Muscle layer of colon (tissue), 2 donors: ENCODE measurements at regions not wholly inside any gene's neighbourhood (a gene's known extent, or its start where the extent isn't known, plus 50 kb on each side); places are given as distances from the start of the nearest gene placed in this dataset.

Experiments used
- H3K27ac ChIP-seq: one replicate; pipeline ENCODE4 v1.7.0; 2013; ENCODE audit warnings: low read depth, mild to moderate bottlenecking, low read length, moderate library complexity
- H3K27me3 ChIP-seq, 2 donors: one replicate each; pipeline ENCODE4 v1.7.0; 2013; ENCODE audit warnings: low read length in 2 of 2, mild to moderate bottlenecking in 2 of 2; ENCODE audit not compliant: insufficient read depth in 2 of 2, control insufficient read depth in 1 of 2
- H3K36me3 ChIP-seq: one replicate; pipeline ENCODE4 v1.7.0; 2013; ENCODE audit warnings: mild to moderate bottlenecking, low read length; ENCODE audit not compliant: insufficient read depth
- H3K4me1 ChIP-seq: one replicate; pipeline ENCODE4 v1.7.0; 2013; ENCODE audit warnings: mild to moderate bottlenecking, low read length; ENCODE audit not compliant: insufficient read depth
- H3K4me3 ChIP-seq, 2 donors: one replicate each; pipeline ENCODE4 v1.7.0; 2013; ENCODE audit warnings: low read length in 2 of 2, low read depth in 1 of 2, mild to moderate bottlenecking in 1 of 2, moderate library complexity in 1 of 2
- H3K9ac ChIP-seq: one replicate; pipeline ENCODE4 v1.7.0; 2013; ENCODE audit warnings: low read length
- H3K9me3 ChIP-seq: one replicate; pipeline ENCODE4 v1.7.0; 2013; ENCODE audit warnings: mild to moderate bottlenecking, low read length
- donor health status: abdominal sarcoma.
- donor health status: Adenocarcinoma of cecum.

DNA sequence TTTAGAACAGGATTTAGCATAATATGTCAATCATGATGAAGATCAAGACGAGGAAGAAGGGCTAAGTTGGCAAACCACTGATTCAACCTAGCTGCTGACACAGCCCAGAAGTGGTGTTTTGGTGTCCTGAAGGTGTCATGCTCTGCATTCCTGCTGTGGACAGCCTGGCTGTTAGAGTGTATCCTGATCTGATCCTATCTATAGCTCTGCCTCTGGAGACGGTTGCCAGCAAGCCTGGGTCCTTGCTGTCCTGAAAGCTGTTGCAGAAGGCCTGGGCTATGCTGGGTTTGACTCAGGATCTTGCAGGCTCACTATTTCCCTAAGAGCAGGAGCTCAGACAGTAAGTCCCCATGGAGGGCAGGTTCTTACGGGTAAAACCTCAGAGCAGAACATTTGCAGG, 416.4 kb downstream of the TSHZ3 start:
- no peak overlapping the region for H3K9ac ChIP-seq
- H3K27ac ChIP-seq: no peak overlapping the region
- no peaks in the 10 kb centered on the region for H3K4me1 ChIP-seq
- H3K9me3 ChIP-seq: no peaks in the 10 kb centered on the region
- no peaks in the 10 kb centered on the region for H3K27me3 ChIP-seq
- H3K36me3 ChIP-seq: no peaks in the 10 kb centered on the region
- no peak overlapping the region for H3K4me3 ChIP-seq

DNA sequence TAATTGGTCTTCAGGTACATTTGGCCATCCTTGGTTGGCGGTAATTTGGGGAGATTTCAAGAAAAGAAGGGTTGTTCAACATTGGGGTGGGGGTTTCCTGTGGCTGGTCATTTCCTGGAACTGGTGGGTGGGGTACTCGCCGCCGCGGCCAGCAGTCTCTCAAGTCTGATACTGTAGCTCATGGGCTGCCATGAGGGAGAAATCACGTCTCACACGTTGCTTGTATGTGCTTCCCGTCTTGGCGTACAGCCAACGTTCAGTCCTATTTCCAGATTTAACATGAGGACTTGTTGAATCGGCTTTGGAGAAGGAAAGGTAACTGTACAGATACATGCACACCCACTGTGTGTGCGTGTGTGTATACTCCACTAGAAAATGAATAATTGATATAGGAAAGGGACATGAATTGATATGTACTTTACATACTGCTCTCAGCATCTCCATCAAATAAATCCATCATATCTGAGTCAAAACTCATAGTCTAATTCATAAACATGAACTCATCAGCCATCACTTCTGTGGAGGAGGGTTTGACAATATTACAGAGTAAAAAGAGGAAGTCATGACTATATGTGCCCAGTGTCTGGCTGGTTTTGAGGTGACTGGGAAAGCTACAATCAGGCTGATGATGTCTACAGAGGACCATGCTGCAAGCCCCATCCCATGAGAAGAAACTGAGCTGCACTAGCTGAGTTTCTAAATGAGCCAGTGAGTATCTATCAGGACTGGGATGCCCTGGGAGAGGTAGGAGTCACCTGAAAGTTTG, 418.1 kb downstream of the TSHZ3 start:
- H3K36me3 ChIP-seq: no peaks in the 10 kb centered on the region
- H3K27ac ChIP-seq: no peak overlapping the region
- no peaks in the 10 kb centered on the region for H3K9me3 ChIP-seq
- no peaks in the 10 kb centered on the region for H3K4me1 ChIP-seq
- H3K9ac ChIP-seq: no peak overlapping the region
- no peak overlapping the region for H3K4me3 ChIP-seq
- no peaks in the 10 kb centered on the region for H3K27me3 ChIP-seq

DNA sequence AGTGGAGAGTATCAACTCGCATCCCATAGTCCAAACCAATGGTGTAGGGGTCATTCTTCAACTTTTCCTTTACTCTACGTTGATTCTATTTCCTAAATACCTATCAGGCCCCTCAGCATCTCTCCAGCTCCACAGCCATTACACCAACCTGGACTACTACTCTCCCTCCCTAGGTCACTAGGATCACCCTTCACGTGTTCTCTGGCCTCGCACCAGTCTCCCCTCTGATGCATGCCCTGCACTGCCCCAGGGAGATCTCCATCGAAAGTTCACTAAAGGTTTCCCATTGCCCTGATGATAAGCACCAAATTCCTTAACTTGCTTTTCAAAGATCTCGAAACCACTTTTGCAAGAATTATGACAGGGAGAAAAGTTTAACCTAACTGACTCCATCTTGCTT, 421.5 kb downstream of the TSHZ3 start:
- no peak overlapping the region for H3K27ac ChIP-seq
- no peak overlapping the region for H3K9ac ChIP-seq
- H3K9me3 ChIP-seq: no peaks in the 10 kb centered on the region
- no peaks in the 10 kb centered on the region for H3K36me3 ChIP-seq
- H3K4me1 ChIP-seq: peaks cover 14% of the 10 kb centered on the region
- H3K4me3 ChIP-seq: no peak overlapping the region
- no peaks in the 10 kb centered on the region for H3K27me3 ChIP-seq

DNA sequence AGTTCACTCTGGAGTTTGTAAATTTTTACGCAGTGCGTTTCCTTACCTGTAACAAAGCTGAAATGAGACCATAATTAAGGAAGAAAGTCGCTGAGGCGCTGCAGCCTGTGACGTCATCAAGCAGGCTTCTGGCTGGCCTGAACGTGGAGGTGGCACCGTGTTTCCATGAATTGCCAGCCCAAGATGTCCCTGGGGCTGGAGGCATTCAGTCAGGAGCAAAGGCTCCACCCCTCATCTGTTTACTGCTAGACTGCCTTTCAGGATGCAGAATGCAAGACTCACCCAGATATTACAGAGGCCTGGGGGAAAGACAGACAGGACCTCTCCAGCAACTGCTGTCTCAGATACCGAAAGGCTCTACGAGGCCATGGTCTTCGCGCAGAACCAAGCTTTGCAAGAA, 424.6 kb downstream of the TSHZ3 start:
- Histone ChIP-seq H3K9ac (no peak overlapping the region), H3K36me3 (no peaks in the 10 kb centered on the region), H3K4me3 (peak overlapping the region in 1 of 2 donors; percentile 30), H3K4me1 (peaks cover 14% of the 10 kb centered on the region), H3K27ac (no peak overlapping the region), H3K9me3 (no peaks in the 10 kb centered on the region), H3K27me3 (no peaks in the 10 kb centered on the region)

DNA sequence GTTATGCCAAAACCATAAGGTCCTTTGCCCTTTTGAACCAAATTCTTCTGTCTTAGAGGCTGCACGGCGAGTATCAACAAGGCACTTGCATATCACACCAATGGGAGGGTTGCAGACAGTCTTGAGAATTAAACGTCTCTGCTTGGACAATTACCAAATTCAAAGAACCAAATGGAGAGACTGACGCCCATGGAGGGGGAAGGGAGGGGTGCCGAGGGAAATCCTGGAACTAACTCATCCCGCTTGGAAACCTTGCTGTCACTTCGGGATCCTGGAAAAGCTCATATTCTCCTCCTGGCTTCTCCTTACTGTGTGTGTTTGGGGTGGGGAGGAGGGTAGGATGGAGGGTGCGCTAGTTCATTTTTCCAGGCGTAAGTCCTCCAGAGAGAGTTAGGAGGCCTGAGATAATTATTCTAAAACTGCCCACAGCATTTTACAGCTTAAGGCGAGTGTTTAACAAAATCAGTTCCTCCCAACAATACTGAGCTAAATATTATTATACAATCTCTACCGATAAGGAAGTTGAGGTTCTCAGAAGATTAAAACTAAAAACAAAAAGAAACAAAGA, 425.1 kb downstream of the TSHZ3 start:
- H3K27me3 ChIP-seq: no peaks in the 10 kb centered on the region
- no peaks in the 10 kb centered on the region for H3K9me3 ChIP-seq
- peaks cover 14% of the 10 kb centered on the region for H3K4me1 ChIP-seq
- no peaks in the 10 kb centered on the region for H3K36me3 ChIP-seq
- no peak overlapping the region for H3K9ac ChIP-seq
- H3K4me3 ChIP-seq: peak overlapping the region in 1 of 2 donors; percentile 30
- no peak overlapping the region for H3K27ac ChIP-seq

DNA sequence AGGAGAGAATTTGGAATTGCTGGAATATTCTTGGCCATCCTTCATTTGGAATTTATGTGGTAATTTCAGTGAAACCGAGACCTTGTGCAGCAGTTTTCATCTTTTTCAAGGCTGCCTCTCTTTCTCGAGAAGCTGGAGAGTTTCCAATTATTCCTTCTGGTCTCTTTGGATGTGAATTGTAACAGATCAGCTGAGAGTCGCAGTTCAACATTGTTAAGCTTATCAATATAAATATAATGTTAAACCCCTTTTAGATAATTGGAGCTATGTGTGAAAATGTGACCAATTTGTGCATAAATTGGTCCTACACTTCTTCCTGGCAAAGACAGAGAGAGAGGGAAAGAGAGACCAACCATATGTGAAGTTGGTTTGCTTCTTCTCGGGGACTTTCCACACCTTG, 425.6 kb downstream of the TSHZ3 start:
- Histone ChIP-seq H3K4me3 (no peak overlapping the region), H3K36me3 (no peaks in the 10 kb centered on the region), H3K9me3 (no peaks in the 10 kb centered on the region), H3K4me1 (peaks cover 14% of the 10 kb centered on the region), H3K27me3 (no peaks in the 10 kb centered on the region), H3K27ac (no peak overlapping the region), H3K9ac (no peak overlapping the region)

DNA sequence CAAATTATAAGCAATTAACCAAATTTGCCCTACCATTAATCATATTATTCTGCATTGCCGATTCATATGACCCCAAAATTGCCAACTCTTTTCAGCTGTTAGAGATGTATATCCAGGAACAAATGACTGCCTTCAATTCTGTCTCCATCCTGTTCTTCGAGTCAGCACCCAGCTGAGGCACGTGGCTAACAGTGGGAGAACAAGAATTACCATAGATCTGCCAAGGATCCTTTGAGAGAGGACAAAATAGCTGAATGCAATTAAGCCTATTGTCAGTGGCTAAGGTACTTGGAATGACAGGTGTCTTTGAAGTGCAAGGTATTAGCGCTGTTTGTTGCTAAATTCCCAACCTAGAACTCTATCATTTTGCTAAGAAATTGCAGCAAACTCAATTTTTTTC, 426.1 kb downstream of the TSHZ3 start:
- Histone ChIP-seq H3K36me3 (no peaks in the 10 kb centered on the region), H3K9ac (no peak overlapping the region), H3K9me3 (no peaks in the 10 kb centered on the region), H3K4me3 (no peak overlapping the region), H3K27ac (no peak overlapping the region), H3K27me3 (no peaks in the 10 kb centered on the region), H3K4me1 (peaks cover 14% of the 10 kb centered on the region)

DNA sequence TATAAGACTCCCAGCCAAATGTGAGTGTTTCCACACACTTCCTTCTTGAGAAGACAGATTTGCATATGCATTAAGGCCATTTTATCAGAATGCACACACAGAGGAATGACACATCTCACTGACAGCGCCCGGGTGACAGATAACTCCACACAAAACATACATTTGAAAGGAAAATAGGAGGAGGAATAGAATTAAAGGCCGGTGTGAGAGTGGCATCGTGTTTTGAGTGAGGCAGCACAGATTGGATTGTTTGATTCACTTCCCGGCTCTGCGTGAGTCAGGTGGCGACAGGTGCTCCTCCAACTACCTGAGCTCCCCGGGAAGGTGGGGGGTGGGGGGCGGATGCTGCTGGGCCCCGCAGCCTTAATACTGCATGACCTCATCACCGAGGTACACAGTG, 429.0 kb downstream of the TSHZ3 start:
- Histone ChIP-seq H3K9me3 (no peaks in the 10 kb centered on the region), H3K4me1 (peaks cover 14% of the 10 kb centered on the region), H3K27ac (no peak overlapping the region), H3K9ac (no peak overlapping the region), H3K27me3 (no peaks in the 10 kb centered on the region), H3K36me3 (no peaks in the 10 kb centered on the region), H3K4me3 (no peak overlapping the region)

DNA sequence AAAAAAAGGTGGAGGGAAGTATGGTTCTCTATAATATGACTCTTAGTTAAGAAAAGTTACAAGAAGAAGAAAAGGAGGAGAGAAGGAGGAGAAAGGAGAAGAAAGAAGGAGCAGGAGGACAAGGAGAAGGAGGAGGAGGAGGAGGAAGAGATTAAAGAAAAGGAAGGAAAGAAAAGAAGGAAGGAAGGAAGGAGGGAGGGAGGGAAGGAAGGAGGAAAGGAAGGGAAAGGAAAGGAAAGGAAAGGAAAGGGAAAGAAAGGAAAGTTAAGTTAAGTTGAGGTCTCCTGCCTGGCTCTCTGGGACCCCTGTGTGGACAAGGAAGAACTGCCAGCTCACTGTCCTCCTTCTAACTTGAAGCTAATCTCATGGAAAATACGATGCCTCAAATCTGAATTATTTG, 429.5 kb downstream of the TSHZ3 start:
- Histone ChIP-seq H3K36me3 (no peaks in the 10 kb centered on the region), H3K4me3 (no peak overlapping the region), H3K9ac (no peak overlapping the region), H3K4me1 (peaks cover 11% of the 10 kb centered on the region), H3K9me3 (no peaks in the 10 kb centered on the region), H3K27ac (no peak overlapping the region), H3K27me3 (no peaks in the 10 kb centered on the region)

DNA sequence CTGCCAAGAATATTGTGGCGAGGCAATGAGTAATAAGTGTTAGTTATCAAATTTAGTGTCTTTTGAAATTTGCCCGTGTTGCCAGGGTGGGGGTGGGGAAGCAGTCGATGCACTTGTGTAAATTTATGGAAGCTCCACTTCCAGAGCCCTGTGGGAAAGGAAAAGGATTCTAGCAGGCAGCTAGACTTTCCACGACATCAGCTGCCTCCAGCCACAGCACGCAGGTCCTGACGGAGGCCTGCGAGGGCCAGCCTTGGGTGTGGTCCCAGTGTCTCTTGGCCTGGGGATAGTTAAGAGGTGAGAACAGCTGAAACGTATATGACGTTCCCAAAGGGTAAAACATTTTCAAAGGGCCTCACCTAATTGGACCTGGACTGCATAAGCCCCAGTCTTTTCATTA, 433.0 kb downstream of the TSHZ3 start:
- no peak overlapping the region for H3K4me3 ChIP-seq
- H3K4me1 ChIP-seq: no peaks in the 10 kb centered on the region
- no peaks in the 10 kb centered on the region for H3K9me3 ChIP-seq
- no peaks in the 10 kb centered on the region for H3K36me3 ChIP-seq
- H3K9ac ChIP-seq: no peak overlapping the region
- no peaks in the 10 kb centered on the region for H3K27me3 ChIP-seq
- no peak overlapping the region for H3K27ac ChIP-seq

DNA sequence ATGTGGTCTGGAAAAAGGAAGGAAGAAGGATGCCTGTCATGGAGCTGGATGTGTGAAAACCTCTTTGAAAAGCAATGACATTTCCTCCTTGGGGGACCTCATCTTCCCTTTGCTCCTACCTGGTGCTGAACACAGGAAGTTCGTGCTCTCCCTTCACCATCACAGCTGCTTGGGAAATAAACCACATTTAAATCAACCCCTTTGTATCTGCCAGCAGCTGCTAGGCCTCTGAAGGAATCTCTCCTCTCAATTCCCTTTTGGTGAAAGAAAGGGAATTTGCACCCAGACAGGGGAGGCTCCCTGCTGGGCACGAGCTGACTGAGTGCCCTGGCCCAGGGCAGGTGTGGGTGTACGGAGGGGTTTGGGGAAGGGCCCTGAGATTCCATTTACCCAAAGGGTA, 437.7 kb downstream of the TSHZ3 start:
- no peaks in the 10 kb centered on the region for H3K9me3 ChIP-seq

More for the DNA sequence above, 437.7 kb downstream of the TSHZ3 start:
- H3K36me3 ChIP-seq: no peaks in the 10 kb centered on the region
- no peak overlapping the region for H3K27ac ChIP-seq
- H3K4me3 ChIP-seq: no peak overlapping the region
- no peaks in the 10 kb centered on the region for H3K4me1 ChIP-seq
- H3K27me3 ChIP-seq: no peaks in the 10 kb centered on the region
- no peak overlapping the region for H3K9ac ChIP-seq
